AG09309 (cell line): ENCODE measurements at regions not wholly inside any gene's neighbourhood (a gene's known extent, or its start where the extent isn't known, plus 50 kb on each side); places are given as distances from the start of the nearest gene placed in this dataset.
A peak's percentile ranks its signal among the peaks of the same experiment; 100 is the strongest.
"Not testable (repeated sequence)": the region's sequence is repeated elsewhere in the genome, so short reads cannot be mapped to it uniquely, and the experiment has no call there.

Experiments used
- DNase-seq: peaks from one replicate; pipeline ENCODE4 v3.0.0-alpha.2; 2010; ENCODE audit warnings: low read depth
- H3K4me3 ChIP-seq: 2 replicates; pipeline ENCODE4 v1.5.1; 2011; ENCODE audit warnings: mild to moderate bottlenecking, low read depth, low read length, moderate library complexity; ENCODE audit not compliant: control insufficient read depth
- CTCF ChIP-seq: IDR thresholded peaks from 2 replicates; pipeline ENCODE4 v1.5.1; 2011; ENCODE audit warnings: mild to moderate bottlenecking, low read depth, low read length, inconsistent platforms; ENCODE audit not compliant: insufficient read depth, control insufficient read depth; ENCODE audit errors: missing control alignments

- no peak overlapping the region for H3K4me3 ChIP-seq
- no peak for DNase-seq
- TF ChIP-seq CTCF: no peak
Measured at GRCh38 chrX:121569609-121570008, 522.2 kb downstream of the GLUD2 start.

GRCh38 chrX:121570072-121570841, 522.8 kb downstream of the GLUD2 start:
- no peak overlapping the region for H3K4me3 ChIP-seq
- no peak for DNase-seq
- no peak for TF ChIP-seq CTCF

- H3K4me3 ChIP-seq: no peak overlapping the region
- no peak for TF ChIP-seq CTCF
- DNase-seq: no peak
Measured at GRCh38 chrX:121571333-121571732, 523.9 kb downstream of the GLUD2 start.

- H3K4me3 ChIP-seq, DNase-seq: not testable (repeated sequence)
Measured at GRCh38 chrX:121574384-121574783, 527.0 kb downstream of the GLUD2 start.

- no peak overlapping the region for H3K4me3 ChIP-seq
- no peak for DNase-seq
- TF ChIP-seq CTCF: peak; percentile 21
Measured at GRCh38 chrX:121579016-121579760, 531.8 kb downstream of the GLUD2 start.

GRCh38 chrX:121581885-121582284, 534.5 kb downstream of the GLUD2 start:
- no peak for DNase-seq
- peak; percentile 7 for TF ChIP-seq CTCF
- no peak overlapping the region for H3K4me3 ChIP-seq

- no peak for DNase-seq
- no peak overlapping the region for H3K4me3 ChIP-seq
- no peak for TF ChIP-seq CTCF
Measured at GRCh38 chrX:121585626-121586025, 538.2 kb downstream of the GLUD2 start.
